H1 (cell line): ENCODE measurements at regions not wholly inside any gene's neighbourhood (a gene's known extent, or its start where the extent isn't known, plus 50 kb on each side); places are given as distances from the start of the nearest gene placed in this dataset.

Experiments
- CTCF ChIA-PET: fragments of 300-600 bp; sonication (Branson Sonifier 250); formaldehyde crosslinking; loops from one replicate; lab custom pipeline; 2021; ENCODE audit not compliant: partially characterized antibody; lab: Charles Lee
- POLR2A ChIA-PET: fragments of 300-600 bp; sonication (Branson Sonifier 250); formaldehyde crosslinking; loops from one replicate; lab custom pipeline; 2021; ENCODE audit warnings: inconsistent platforms; ENCODE audit not compliant: partially characterized antibody; lab: Charles Lee
- DNase-seq, 2 experiments: peaks; one replicate each; pipeline versions ENCODE4 v3.0.0 to v3.0.0-alpha.2; 2010 to 2022; ENCODE audit warnings: low spot score in 2 of 2, low read depth in 1 of 2, mixed read lengths in 1 of 2
- FAIRE-seq: peaks from 2 replicates; lab custom pipeline; 2011; peaks lifted over from hg19 to GRCh38; lab: Jason Lieb, UNC
- H2AFZ ChIP-seq: 2 replicates; pipeline ENCODE4 v1.8.1; 2012; ENCODE audit warnings: low read length, inconsistent platforms
- H2AK5ac ChIP-seq: 2 replicates; pipeline ENCODE4 v1.6.1; 2013; ENCODE audit warnings: low read depth, low read length
- H2BK120ac ChIP-seq: replicated peaks from 2 replicates; pipeline ENCODE3; 2013; ENCODE audit warnings: low read depth, low read length, inconsistent platforms
- H2BK12ac ChIP-seq: 2 replicates; pipeline ENCODE4 v1.6.1; 2013; ENCODE audit warnings: low read depth, low read length
- H2BK15ac ChIP-seq: 2 replicates; pipeline ENCODE4 v1.6.1; 2013; ENCODE audit warnings: low read length
- H2BK20ac ChIP-seq: 2 replicates; pipeline ENCODE4 v1.6.1; 2013; ENCODE audit warnings: low read length
- H2BK5ac ChIP-seq: 2 replicates; pipeline ENCODE4 v1.6.1; 2013; ENCODE audit warnings: low read depth, low read length
- H3K14ac ChIP-seq: 2 replicates; pipeline ENCODE4 v1.6.1; 2013; ENCODE audit warnings: inconsistent platforms; ENCODE audit not compliant: insufficient read length
- H3K18ac ChIP-seq: 2 replicates; pipeline ENCODE4 v1.6.1; 2013; ENCODE audit warnings: low read length; ENCODE audit errors: extremely low read depth
- H3K23ac ChIP-seq: 2 replicates; pipeline ENCODE4 v1.6.1; 2013; ENCODE audit warnings: inconsistent platforms; ENCODE audit not compliant: insufficient read length
- H3K23me2 ChIP-seq: 2 replicates; pipeline ENCODE4 v1.6.1; 2013; ENCODE audit warnings: low read depth, low read length
- H3K27ac ChIP-seq: 2 replicates; pipeline ENCODE4 v1.6.1; 2011; ENCODE audit warnings: low read depth, low read length, inconsistent platforms
- H3K27me3 ChIP-seq, 4 experiments: replicated peaks in 1 of 4; 1 replicate in 1 of 4; 2 replicates in 3 of 4; pipeline versions ENCODE4 v1.6.1 to v1.8.1; 2011 to 2013; ENCODE audit warnings: low read length in 3 of 4, mild to moderate bottlenecking in 3 of 4, inconsistent platforms in 2 of 4, mixed read lengths in 2 of 4, moderate library complexity in 1 of 4; ENCODE audit not compliant: control insufficient read depth in 3 of 4, insufficient read depth in 3 of 4; ENCODE audit errors: extremely low read depth in 1 of 4
- H3K36me3 ChIP-seq, 4 experiments: 2 replicates each; pipeline versions ENCODE4 v1.6.1 to v1.8.1; 2011 to 2013; ENCODE audit warnings: mild to moderate bottlenecking in 4 of 4, low read length in 3 of 4, moderate library complexity in 2 of 4, control low read depth in 1 of 4, inconsistent platforms in 1 of 4; ENCODE audit not compliant: insufficient read depth in 4 of 4, control insufficient read depth in 2 of 4
- H3K4ac ChIP-seq: replicated peaks from 2 replicates; pipeline ENCODE3; 2013; ENCODE audit warnings: low read length, low read depth, mixed read lengths, inconsistent platforms; ENCODE audit not compliant: insufficient read length
- H3K4me1 ChIP-seq, 4 experiments: replicated peaks in 1 of 4; 1 replicate in 1 of 4; 2 replicates in 3 of 4; pipeline versions ENCODE4 v1.6.1 to v1.8.1; 2011 to 2013; ENCODE audit warnings: low read length in 3 of 4, inconsistent platforms in 2 of 4, mixed read lengths in 1 of 4; ENCODE audit not compliant: insufficient read depth in 4 of 4, control insufficient read depth in 3 of 4
- H3K4me2 ChIP-seq, 2 experiments: 2 replicates each; pipeline versions ENCODE4 v1.6.1 to v1.8.1; 2011 to 2013; ENCODE audit warnings: low read depth in 2 of 2, low read length in 2 of 2, control low read depth in 1 of 2, inconsistent platforms in 1 of 2, mild to moderate bottlenecking in 1 of 2; ENCODE audit not compliant: insufficient read depth in 1 of 2
- H3K4me3 ChIP-seq, 4 experiments: fragments of 200-600, 300-600 bp in 1 of 4; sonication (generic), shearing (Covaris generic), sonication (Bioruptor Twin) in 1 of 4; 2 replicates each; pipeline versions ENCODE4 v1.5.1 to v1.8.1; 2011 to 2016; ENCODE audit warnings: low read length in 4 of 4, low read depth in 3 of 4, control low read depth in 2 of 4, inconsistent platforms in 2 of 4, mild to moderate bottlenecking in 2 of 4, mixed read lengths in 1 of 4, moderate library complexity in 1 of 4; ENCODE audit not compliant: insufficient read depth in 2 of 4; ENCODE audit errors: extremely low read depth in 1 of 4
- H3K56ac ChIP-seq: replicated peaks from 2 replicates; pipeline ENCODE3; 2013; ENCODE audit warnings: low read depth, mild to moderate bottlenecking, mixed read lengths, low read length, inconsistent platforms; ENCODE audit not compliant: insufficient read length
- H3K79me1 ChIP-seq: 2 replicates; pipeline ENCODE4 v1.6.1; 2013; ENCODE audit warnings: low read depth, low read length, control low read depth
- H3K79me2 ChIP-seq, 2 experiments: 2 replicates each; pipeline versions ENCODE4 v1.6.1 to v1.8.1; 2012 to 2013; ENCODE audit warnings: low read length in 2 of 2, mild to moderate bottlenecking in 2 of 2, inconsistent platforms in 1 of 2; ENCODE audit not compliant: insufficient read depth in 2 of 2, control insufficient read depth in 1 of 2
- H3K9ac ChIP-seq, 4 experiments: replicated peaks in 1 of 4; 1 replicate in 1 of 4; 2 replicates in 3 of 4; pipeline versions ENCODE4 v1.6.1 to v1.8.1; 2011 to 2013; ENCODE audit warnings: low read depth in 3 of 4, low read length in 3 of 4, control low read depth in 2 of 4, mild to moderate bottlenecking in 2 of 4, moderate library complexity in 2 of 4, inconsistent platforms in 1 of 4; ENCODE audit errors: extremely low read depth in 1 of 4
- H3K9me3 ChIP-seq, 2 experiments: 2 replicates each; pipeline versions ENCODE4 v1.6.1 to v1.8.1; 2012 to 2013; ENCODE audit warnings: mild to moderate bottlenecking in 2 of 2, moderate library complexity in 2 of 2, control low read depth in 1 of 2, inconsistent platforms in 1 of 2, low read depth in 1 of 2, low read length in 1 of 2, mixed read lengths in 1 of 2; ENCODE audit not compliant: insufficient read depth in 2 of 2
- H4K20me1 ChIP-seq, 2 experiments: replicated peaks in 1 of 2; 2 replicates each; pipeline versions ENCODE3 to v1.8.1; 2011 to 2013; ENCODE audit warnings: inconsistent platforms in 2 of 2, low read length in 2 of 2, mild to moderate bottlenecking in 1 of 2; ENCODE audit not compliant: insufficient read depth in 2 of 2, control insufficient read depth in 1 of 2
- H4K5ac ChIP-seq: 2 replicates; pipeline ENCODE4 v1.6.1; 2013; ENCODE audit warnings: low read length, low read depth, mixed read lengths, inconsistent platforms; ENCODE audit not compliant: insufficient read length
- H4K8ac ChIP-seq: 2 replicates; pipeline ENCODE4 v1.8.0; 2013; ENCODE audit warnings: mild to moderate bottlenecking, moderate library complexity, low read length, inconsistent platforms; ENCODE audit not compliant: insufficient read depth; ENCODE audit errors: extremely low read depth
- H4K91ac ChIP-seq: replicated peaks from 2 replicates; pipeline ENCODE3; 2013; ENCODE audit warnings: low read length, mixed read lengths, inconsistent platforms; ENCODE audit not compliant: insufficient read length
- EZH2 ChIP-seq: fragments of 200-600 bp; sonication (generic); IDR thresholded peaks from 2 replicates; pipeline ENCODE4 v1.7.1; 2012; ENCODE audit warnings: low read depth, mild to moderate bottlenecking, moderate library complexity, low read length, inconsistent platforms; ENCODE audit not compliant: severe bottlenecking
- WGBS, 2 experiments: shearing (Covaris generic) in 1 of 2; methylation state at CpG; one replicate each; pipeline versions ENCODE4 v1.1.6 to v1.1.7; 2013 to 2015; ENCODE audit warnings: low lambda C conversion rate in 2 of 2, mixed read lengths in 2 of 2, inconsistent platforms in 1 of 2, low coverage in 1 of 2, missing lambda C conversion rate in 1 of 2; ENCODE audit not compliant: insufficient replicate concordance in 2 of 2, insufficient coverage in 1 of 2, insufficient read length in 1 of 2; ENCODE audit errors: extremely low coverage in 1 of 2, missing lambda C conversion rate in 1 of 2; 5-methylcytosine and 5-hydroxymethylcytosine counted together

- H3K27ac ChIP-seq = no peak overlapping the region
- no peak for FAIRE-seq
- CTCF ChIA-PET = interaction anchor here (0.9 kb wide), 1 partner anchor 158 kb away, joined by 3 read pairs; no protein-coding TSS in a partner anchor
Observed at GRCh38 chr12:75822416-75822815, 209.2 kb downstream of the PHLDA1 start.

More at GRCh38 chr12:75822416-75822815, 209.2 kb downstream of the PHLDA1 start:
- H2BK12ac ChIP-seq = no peak overlapping the region
- H4K5ac ChIP-seq = no peak overlapping the region
- H3K27me3 ChIP-seq = no peaks in the 10 kb centered on the region
- no peak overlapping the region for H3K23ac ChIP-seq
- no peaks in the 10 kb centered on the region for H3K79me2 ChIP-seq
- no peak overlapping the region for H3K4me2 ChIP-seq
- no peak overlapping the region for H4K91ac ChIP-seq
- H3K79me1 ChIP-seq = no peaks in the 10 kb centered on the region
- H2AK5ac ChIP-seq = no peak overlapping the region
- H2BK20ac ChIP-seq = 0 out of 2 replicates have a peak overlapping the region, but pooled peaks have one; percentile 43
- H2BK5ac ChIP-seq = no peak overlapping the region
- H3K56ac ChIP-seq = no peak overlapping the region
- no peak for DNase-seq
- H2BK120ac ChIP-seq = no peak overlapping the region
- no peak overlapping the region for H4K8ac ChIP-seq
- peaks cover 0 to 3% (median 0%) of the 10 kb centered on the region in 4 experiments; a peak in 2 of 7 replicates for H3K4me1 ChIP-seq
- POLR2A ChIA-PET = no interaction called here
- H3K9me3 ChIP-seq = no peaks in the 10 kb centered on the region
- no peak overlapping the region for H3K4me3 ChIP-seq
- H3K23me2 ChIP-seq = no peaks in the 10 kb centered on the region; the same call in 1 of the 2 replicates
- TF ChIP-seq EZH2 = no peak
- H2AFZ ChIP-seq = no peak overlapping the region
- H3K36me3 ChIP-seq = no peaks in the 10 kb centered on the region
- no peak overlapping the region for H3K9ac ChIP-seq
- H3K14ac ChIP-seq = no peak overlapping the region
- H3K4ac ChIP-seq = no peak overlapping the region
- 78% methylated on average over 3 of the region's 3 CpGs; no CpG with 5 or more reads in 1 of the 2 experiments for WGBS, 2 experiments
- H4K20me1 ChIP-seq = no peaks in the 10 kb centered on the region
- no peak overlapping the region for H3K18ac ChIP-seq
- H2BK15ac ChIP-seq = no peak overlapping the region; the same call in 1 of the 2 replicates
